Liver (tissue), 3 donors: ENCODE measurements at regions not wholly inside any gene's neighbourhood (a gene's known extent, or its start where the extent isn't known, plus 50 kb on each side); places are given as distances from the start of the nearest gene placed in this dataset.

Experiments used
- CTCF ChIP-seq: fragments of 150-350 bp; IDR thresholded peaks from 2 replicates; pipeline ENCODE4 v1.5.1; 2017; ENCODE audit warnings: improper control_type of control experiment, low read depth, low read length; ENCODE audit not compliant: missing input control
- FOXA1 ChIP-seq: IDR thresholded peaks from 2 replicates; pipeline ENCODE4 v1.6.1; 2016; ENCODE audit warnings: antibody characterized with exemption
- FOXA2 ChIP-seq: IDR thresholded peaks from 2 replicates; pipeline ENCODE4 v1.6.1; 2016; ENCODE audit warnings: antibody characterized with exemption
- GABPA ChIP-seq, 2 donors: IDR thresholded peaks in 1 of 2; conservative IDR thresholded peaks in 1 of 2; 2 replicates each; pipeline ENCODE4 v1.6.1; 2016; ENCODE audit warnings: antibody characterized with exemption in 2 of 2, mild to moderate bottlenecking in 1 of 2, moderate library complexity in 1 of 2
- HNF4A ChIP-seq, 2 donors: conservative IDR thresholded peaks; 2 replicates each; pipeline ENCODE4 v1.6.1; 2016; ENCODE audit warnings: antibody characterized with exemption in 2 of 2, mild to moderate bottlenecking in 2 of 2
- JUND ChIP-seq, 2 donors: IDR thresholded peaks; 2 replicates each; pipeline ENCODE4 v1.6.1; 2016; ENCODE audit warnings: antibody characterized with exemption in 2 of 2
- MAX ChIP-seq: IDR thresholded peaks from 2 replicates; pipeline ENCODE4 v1.6.1; 2016; ENCODE audit warnings: antibody characterized with exemption
- NR2F2 ChIP-seq: IDR thresholded peaks from 2 replicates; pipeline ENCODE4 v1.6.1; 2016; ENCODE audit warnings: antibody characterized with exemption
- RAD21 ChIP-seq, 2 donors: IDR thresholded peaks; 2 replicates each; pipeline ENCODE4 v1.6.1; 2016; ENCODE audit warnings: antibody characterized with exemption in 2 of 2, mild to moderate bottlenecking in 2 of 2
- REST ChIP-seq: IDR thresholded peaks from 2 replicates; pipeline ENCODE4 v1.6.1; 2016; ENCODE audit warnings: antibody characterized with exemption, mild to moderate bottlenecking
- SP1 ChIP-seq: IDR thresholded peaks from 2 replicates; pipeline ENCODE4 v1.6.1; 2018; ENCODE audit warnings: antibody characterized with exemption, mild to moderate bottlenecking
- TAF1 ChIP-seq: conservative IDR thresholded peaks from 2 replicates; pipeline ENCODE4 v1.6.1; 2016; ENCODE audit warnings: antibody characterized with exemption, mild to moderate bottlenecking
- YY1 ChIP-seq: IDR thresholded peaks from 2 replicates; pipeline ENCODE4 v1.6.1; 2016; ENCODE audit warnings: antibody characterized with exemption, mild to moderate bottlenecking
- ZBTB33 ChIP-seq: IDR thresholded peaks from 2 replicates; pipeline ENCODE4 v1.6.1; 2016; ENCODE audit warnings: antibody characterized with exemption
- donor health status: healthy.
- donor health status: healthy.

GRCh38 chr2:173661586-173661985, 303.6 kb downstream of the SP3 start:
- TF ChIP-seq CTCF (no peak), TAF1 (no peak), ZBTB33 (no peak), JUND (IDR thresholded peaks at IDR 0.05) (no peak), YY1 (no peak), MAX (no peak), RAD21 (IDR thresholded peaks at IDR 0.05) (no peak), SP1 (no peak), REST (no peak), GABPA (IDR thresholded peaks at IDR 0.05 in 1 of 2, conservative IDR thresholded peaks at IDR 0.05 in 1 of 2) (no peak), FOXA2 (no peak), HNF4A (conservative IDR thresholded peaks at IDR 0.05) (no peak), NR2F2 (no peak), FOXA1 (no peak)
